GM18498 (cell line): ENCODE measurements at regions not wholly inside any gene's neighbourhood (a gene's known extent, or its start where the extent isn't known, plus 50 kb on each side); places are given as distances from the start of the nearest gene placed in this dataset.
"Not testable (repeated sequence)": the region's sequence is repeated elsewhere in the genome, so short reads cannot be mapped to it uniquely, and the experiment has no call there.

ENCODE experiments used
- ATAC-seq: cut with Tn5 transposase; IDR thresholded peaks from one replicate; pipeline ENCODE4 v1.9.1; 2021; ENCODE audit warnings: mild to moderate bottlenecking, moderate library complexity; ENCODE audit not compliant: unreplicated experiment

- ATAC-seq: no peak
Measured at GRCh38 chr10:56537984-56538383, 176.9 kb upstream of the ZWINT start.

- no peak for ATAC-seq
Measured at GRCh38 chr10:56522166-56522565, 161.1 kb upstream of the ZWINT start.

GRCh38 chr10:56508562-56508961 is 147.5 kb upstream of the ZWINT start:
- ATAC-seq: no peak

GRCh38 chr10:56507033-56507432 is 146.0 kb upstream of the ZWINT start:
- no peak for ATAC-seq

- no peak for ATAC-seq
Measured at GRCh38 chr10:56505555-56505954, 144.5 kb upstream of the ZWINT start.

GRCh38 chr10:56496186-56496486 is 135.1 kb upstream of the ZWINT start:
- ATAC-seq: no peak

- ATAC-seq: no peak
Measured at GRCh38 chr10:56487746-56488145, 126.7 kb upstream of the ZWINT start.

- no peak for ATAC-seq
Measured at GRCh38 chr10:56481521-56482091, 120.5 kb upstream of the ZWINT start.

- no peak for ATAC-seq
Measured at GRCh38 chr10:56472978-56473377, 111.9 kb upstream of the ZWINT start.

- no peak for ATAC-seq
Measured at GRCh38 chr10:56470701-56471100, 109.6 kb upstream of the ZWINT start.

GRCh38 chr10:56469482-56469881 is 108.4 kb upstream of the ZWINT start:
- no peak for ATAC-seq

GRCh38 chr10:56466005-56466404 is 104.9 kb upstream of the ZWINT start:
- ATAC-seq: no peak

GRCh38 chr10:56449770-56450169 is 88.7 kb upstream of the ZWINT start:
- ATAC-seq: no peak

- not testable (repeated sequence) for ATAC-seq
Measured at GRCh38 chr10:56447613-56448012, 86.6 kb upstream of the ZWINT start.

- not testable (repeated sequence) for ATAC-seq
Measured at GRCh38 chr10:56441337-56441736, 80.3 kb upstream of the ZWINT start.
